HepG2 (cell line): ENCODE measurements at regions not wholly inside any gene's neighbourhood (a gene's known extent, or its start where the extent isn't known, plus 50 kb on each side); places are given as distances from the start of the nearest gene placed in this dataset.
A peak's percentile ranks its signal among the peaks of the same experiment; 100 is the strongest.

Source experiments
- ATAC-seq: fragments of 200-7000 bp; cut with Tn5 transposase; 3 replicates; pipeline ENCODE4 v1.9.1; 2020; ENCODE audit warnings: mild to moderate bottlenecking, moderate library complexity
- BruUV-seq: library from RNA; stranded (reverse); fragments of 400-500 nt; replicated peaks from 2 replicates; lab custom pipeline; 2021; lab: Mats Ljungman, UMichigan
- CTCF ChIA-PET: fragments of 300-600 bp; formaldehyde crosslinking; extraction: SDS; loops from one replicate; lab custom pipeline; 2021; ENCODE audit warnings: low total read pairs, inconsistent platforms, low intra/inter-chr PET ratio; lab: Yijun Ruan, JAX
- POLR2A ChIA-PET: fragments of 350-600 bp; sonication (Branson Sonifier 250); formaldehyde crosslinking; loops from one replicate; lab custom pipeline; 2020; ENCODE audit warnings: antibody characterized with exemption, inconsistent platforms; lab: Yijun Ruan, JAX
- DNase-seq: peaks from one replicate; pipeline ENCODE4 v3.0.0-alpha.2; 2015; ENCODE audit warnings: low spot score
- FAIRE-seq: peaks from 3 replicates; lab custom pipeline; 2011; peaks lifted over from hg19 to GRCh38; lab: Jason Lieb, UNC
- H2AFZ ChIP-seq: one replicate; pipeline ENCODE4 v1.6.1; 2011; ENCODE audit warnings: low read length, inconsistent platforms
- H3K27ac ChIP-seq: fragments of 300-600 bp; 3 replicates; pipeline ENCODE4 v1.8.0; 2011; ENCODE audit warnings: mixed run types, mild to moderate bottlenecking, mixed read lengths, low read length, inconsistent platforms; ENCODE audit not compliant: insufficient read depth; ENCODE audit errors: extremely low read length
- H3K27me3 ChIP-seq, 2 experiments: fragments of 200-600 bp in 1 of 2; 2 replicates in 1 of 2; 3 replicates in 1 of 2; pipeline versions ENCODE4 v1.6.0 to v1.8.0; 2011; ENCODE audit warnings: low read length in 2 of 2, mild to moderate bottlenecking in 2 of 2, moderate library complexity in 2 of 2, inconsistent platforms in 1 of 2; ENCODE audit not compliant: insufficient read depth in 2 of 2, control insufficient read depth in 1 of 2
- H3K36me3 ChIP-seq, 2 experiments: fragments of 200-600 bp in 1 of 2; replicated peaks in 1 of 2; 2 replicates in 1 of 2; 3 replicates in 1 of 2; pipeline versions ENCODE4 v1.5.1 to v1.8.0; 2011; ENCODE audit warnings: low read length in 2 of 2, inconsistent platforms in 1 of 2; ENCODE audit not compliant: insufficient read depth in 2 of 2, control insufficient read depth in 1 of 2
- H3K4me1 ChIP-seq: 2 replicates; pipeline ENCODE4 v1.5.1; 2012; ENCODE audit warnings: low read length, inconsistent platforms; ENCODE audit not compliant: insufficient read depth
- H3K4me2 ChIP-seq: 2 replicates; pipeline ENCODE4 v1.6.0; 2011; ENCODE audit warnings: low read depth, low read length, inconsistent platforms
- H3K4me3 ChIP-seq, 3 experiments: fragments of 200-600 bp in 1 of 3; sonication (generic), shearing (Covaris generic) in 1 of 3; replicated peaks in 1 of 3; 2 replicates each; pipeline ENCODE4 v1.5.1; 2011 to 2016; ENCODE audit warnings: low read length in 3 of 3, inconsistent platforms in 2 of 3, low read depth in 2 of 3, mild to moderate bottlenecking in 2 of 3, control low read depth in 1 of 3, mixed read lengths in 1 of 3; ENCODE audit not compliant: insufficient read depth in 1 of 3
- H3K79me2 ChIP-seq: one replicate; pipeline ENCODE4 v1.6.1; 2011; ENCODE audit warnings: low read length, inconsistent platforms; ENCODE audit not compliant: insufficient read depth
- H3K9ac ChIP-seq: 2 replicates; pipeline ENCODE4 v1.6.0; 2011; ENCODE audit warnings: mild to moderate bottlenecking, low read depth, low read length, inconsistent platforms; ENCODE audit not compliant: insufficient read depth
- H3K9me3 ChIP-seq: 2 replicates; pipeline ENCODE4 v1.5.1; 2012; ENCODE audit warnings: mild to moderate bottlenecking, low read length
- H4K20me1 ChIP-seq: 2 replicates; pipeline ENCODE4 v1.6.0; 2011; ENCODE audit warnings: inconsistent platforms, mild to moderate bottlenecking, low read length, moderate library complexity; ENCODE audit not compliant: insufficient read depth
- ARNT ChIP-seq: fragments of 450-650 bp; IDR thresholded peaks from 2 replicates; pipeline ENCODE4 v1.6.1; 2017
- ATF7 ChIP-seq, 2 experiments: fragments of 450-650 bp in 1 of 2; sonication (generic) in 1 of 2; formaldehyde crosslinking in 1 of 2; IDR thresholded peaks; 2 replicates each; pipeline versions ENCODE4 v1.4.0 to v1.6.1; 2016 to 2020; ENCODE audit warnings: antibody characterized with exemption in 1 of 2, mild to moderate bottlenecking in 1 of 2, missing genetic modification reagents in 1 of 2
- FOXA1 ChIP-seq, 2 experiments: fragments of 450-650 bp in 1 of 2; sonication (generic) in 1 of 2; formaldehyde crosslinking in 1 of 2; IDR thresholded peaks; 2 replicates each; pipeline versions ENCODE4 v1.4.0 to v1.6.1; 2016 to 2020; ENCODE audit warnings: missing genetic modification reagents in 1 of 2
- GATA4 ChIP-seq: sonication (generic); IDR thresholded peaks from 2 replicates; pipeline ENCODE4 v1.6.1; 2016; ENCODE audit warnings: antibody characterized with exemption, low read depth, borderline replicate concordance
- KAT7 ChIP-seq: IDR thresholded peaks from 2 replicates; pipeline ENCODE4 v1.6.1; 2018; ENCODE audit warnings: borderline replicate concordance, missing compliant biosample characterization
- NBN ChIP-seq: fragments of 450-650 bp; conservative IDR thresholded peaks from 2 replicates; pipeline ENCODE4 v1.6.1; 2017
- NR2C2 ChIP-seq: sonication (generic); formaldehyde crosslinking; IDR thresholded peaks from 2 replicates; pipeline ENCODE4 v1.4.0; 2020; ENCODE audit warnings: missing genetic modification reagents, mild to moderate bottlenecking, moderate library complexity, borderline replicate concordance
- PHB2 ChIP-seq: fragments of 450-650 bp; IDR thresholded peaks from 2 replicates; pipeline ENCODE4 v1.6.1; 2018; ENCODE audit not compliant: partially characterized antibody
- PLRG1 ChIP-seq: fragments of 450-650 bp; conservative IDR thresholded peaks from 2 replicates; pipeline ENCODE4 v1.6.1; 2016
- RAD51 ChIP-seq: fragments of 450-650 bp; IDR thresholded peaks from 2 replicates; pipeline ENCODE4 v1.6.1; 2016; ENCODE audit warnings: borderline replicate concordance
- RXRA ChIP-seq: sonication (generic); formaldehyde crosslinking; IDR thresholded peaks from 2 replicates; pipeline ENCODE4 v1.5.1; 2020; ENCODE audit warnings: missing genetic modification reagents
- SOX6 ChIP-seq, 2 experiments: fragments of 450-650 bp in 1 of 2; sonication (generic) in 1 of 2; formaldehyde crosslinking in 1 of 2; IDR thresholded peaks; 2 replicates each; pipeline versions ENCODE4 v1.4.0 to v1.6.1; 2017 to 2020; ENCODE audit warnings: antibody characterized with exemption in 1 of 2, mild to moderate bottlenecking in 1 of 2, missing genetic modification reagents in 1 of 2
- ZNF121 ChIP-seq: sonication (generic); formaldehyde crosslinking; IDR thresholded peaks from 2 replicates; pipeline ENCODE4 v1.5.0; 2020; ENCODE audit warnings: mild to moderate bottlenecking, missing genetic modification reagents
- ZNF282 ChIP-seq: fragments of 450-650 bp; IDR thresholded peaks from 2 replicates; pipeline ENCODE4 v1.6.1; 2018; ENCODE audit not compliant: partially characterized antibody
- ZNF460 ChIP-seq: sonication (generic); formaldehyde crosslinking; IDR thresholded peaks from 2 replicates; pipeline ENCODE4 v1.5.1; 2020; ENCODE audit warnings: missing genetic modification reagents, mild to moderate bottlenecking, borderline replicate concordance
- WGBS: methylation state at CpG from one replicate; pipeline ENCODE4 v1.1.6; 2017; ENCODE audit warnings: low lambda C conversion rate; 5-methylcytosine and 5-hydroxymethylcytosine counted together
- in situ Hi-C: cut with HindIII; loops from 2 replicates; pipeline ENCODE4 v1.10.0; 2017; ENCODE audit warnings: low pct_unique_long_range_greater_than_20kb; ENCODE audit not compliant: extremely low pct_ligation_motif_present
- intact Hi-C: fragments of 100-400 bp; cut with micrococcal nuclease; formaldehyde crosslinking; loops from one replicate; pipeline ENCODE4 v1.10.0; 2022; ENCODE audit not compliant: unreplicated experiment
- TF ChIP-seq, protein P1 (sequence below): fragments of 450-650 bp; IDR thresholded peaks from 2 replicates; pipeline ENCODE4 v1.6.1; 2016
- TF ChIP-seq, protein P2 (sequence below): sonication (generic); formaldehyde crosslinking; IDR thresholded peaks from 2 replicates; pipeline ENCODE4 v1.5.1; 2020; ENCODE audit warnings: mild to moderate bottlenecking, missing genetic modification reagents, borderline replicate concordance
- TF ChIP-seq, protein P3 (sequence below): fragments of 450-650 bp; IDR thresholded peaks from 2 replicates; pipeline ENCODE4 v1.6.1; 2017
- TF ChIP-seq, protein P4 (sequence below): sonication (generic); formaldehyde crosslinking; IDR thresholded peaks from 2 replicates; pipeline ENCODE4 v1.5.1; 2020; ENCODE audit warnings: missing genetic modification reagents, mild to moderate bottlenecking, borderline replicate concordance
- TF ChIP-seq, protein P5 (sequence below): sonication (generic); formaldehyde crosslinking; IDR thresholded peaks from 2 replicates; pipeline ENCODE4 v1.5.0; 2020; ENCODE audit warnings: mild to moderate bottlenecking, low read depth, missing genetic modification reagents, borderline replicate concordance

DNA sequence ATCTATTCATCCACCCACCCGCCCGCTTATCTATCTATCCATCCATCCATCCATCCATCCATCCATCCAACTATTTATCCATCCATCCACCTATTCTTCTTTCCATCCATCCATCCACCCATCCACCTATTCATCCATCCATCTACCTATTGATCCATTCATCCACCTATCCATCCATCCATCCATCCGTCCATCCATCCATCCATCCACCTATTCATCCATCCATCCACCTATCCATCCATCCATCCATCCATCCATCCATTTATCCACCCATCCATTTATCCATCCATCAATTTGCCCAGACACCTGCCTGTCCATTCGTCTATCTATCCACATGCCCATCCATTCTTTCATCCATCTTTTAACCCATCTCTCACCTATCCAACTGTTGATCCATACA lies 71.1 kb upstream of the PMEPA1 start:
- peaks cover 0 to 10% of the 10 kb centered on the region in 2 experiments; a peak in 3 of 5 replicates for H3K27me3 ChIP-seq
- H3K9ac ChIP-seq, result no peak overlapping the region
- H3K4me2 ChIP-seq, result no peak overlapping the region
- no peak overlapping the region for H3K27ac ChIP-seq
- no peak for ATAC-seq
- ChIA-PET POLR2A (no interaction called here), CTCF (no interaction called here)
- H3K79me2 ChIP-seq, result no peaks in the 10 kb centered on the region
- no peak overlapping the region for H2AFZ ChIP-seq
- WGBS, result 12% methylated on average over 4 of the region's 4 CpGs
- H4K20me1 ChIP-seq, result no peaks in the 10 kb centered on the region
- H3K9me3 ChIP-seq, result no peaks in the 10 kb centered on the region
- FAIRE-seq, result no peak
- no peak overlapping the region for H3K4me3 ChIP-seq
- H3K4me1 ChIP-seq, result no peaks in the 10 kb centered on the region
- intact Hi-C loops (no loop called here), in situ Hi-C loops (no loop called here)
- BruUV-seq, result no TSS peak
- no peak for DNase-seq
- no peaks in the 10 kb centered on the region for H3K36me3 ChIP-seq
- TF ChIP-seq SOX6 (IDR thresholded peaks at IDR 0.05) (0 out of 2 replicates have a peak, but pooled peaks have one; percentile 86), SOX6 (CRISPR knock-in tag; IDR thresholded peaks at IDR 0.05) (no peak), NBN (peak; percentile 51; the same call in 1 of the 2 replicates), RXRA (CRISPR knock-in tag) (no peak), RAD51 (peak; percentile 24; the same call in 1 of the 2 replicates), PHB2 (peak; percentile 48), ZNF121 (CRISPR knock-in tag) (no peak), NR2C2 (CRISPR knock-in tag) (no peak), FOXA1 (IDR thresholded peaks at IDR 0.05) (0 out of 2 replicates have a peak, but pooled peaks have one; percentile 33), FOXA1 (CRISPR knock-in tag; IDR thresholded peaks at IDR 0.05) (no peak), ZNF460 (CRISPR knock-in tag) (no peak), KAT7 (CRISPR knock-in tag) (no peak), ATF7 (IDR thresholded peaks at IDR 0.05) (peak; percentile 25; the same call in 1 of the 2 replicates), ATF7 (CRISPR knock-in tag; IDR thresholded peaks at IDR 0.05) (no peak), GATA4 (no peak), ARNT (0 out of 2 replicates have a peak, but pooled peaks have one; percentile 77), ZNF282 (peak; percentile 49), PLRG1 (0 out of 2 replicates have a peak, but pooled peaks have one; percentile 41)
- TF ChIP-seq, protein P1, sequence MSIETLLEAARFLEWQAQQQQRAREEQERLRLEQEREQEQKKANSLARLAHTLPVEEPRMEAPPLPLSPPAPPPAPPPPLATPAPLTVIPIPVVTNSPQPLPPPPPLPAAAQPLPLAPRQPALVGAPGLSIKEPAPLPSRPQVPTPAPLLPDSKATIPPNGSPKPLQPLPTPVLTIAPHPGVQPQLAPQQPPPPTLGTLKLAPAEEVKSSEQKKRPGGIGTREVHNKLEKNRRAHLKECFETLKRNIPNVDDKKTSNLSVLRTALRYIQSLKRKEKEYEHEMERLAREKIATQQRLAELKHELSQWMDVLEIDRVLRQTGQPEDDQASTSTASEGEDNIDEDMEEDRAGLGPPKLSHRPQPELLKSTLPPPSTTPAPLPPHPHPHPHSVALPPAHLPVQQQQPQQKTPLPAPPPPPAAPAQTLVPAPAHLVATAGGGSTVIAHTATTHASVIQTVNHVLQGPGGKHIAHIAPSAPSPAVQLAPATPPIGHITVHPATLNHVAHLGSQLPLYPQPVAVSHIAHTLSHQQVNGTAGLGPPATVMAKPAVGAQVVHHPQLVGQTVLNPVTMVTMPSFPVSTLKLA, result peak; percentile 6; the same call in 1 of the 2 replicates
- TF ChIP-seq, protein P2, sequence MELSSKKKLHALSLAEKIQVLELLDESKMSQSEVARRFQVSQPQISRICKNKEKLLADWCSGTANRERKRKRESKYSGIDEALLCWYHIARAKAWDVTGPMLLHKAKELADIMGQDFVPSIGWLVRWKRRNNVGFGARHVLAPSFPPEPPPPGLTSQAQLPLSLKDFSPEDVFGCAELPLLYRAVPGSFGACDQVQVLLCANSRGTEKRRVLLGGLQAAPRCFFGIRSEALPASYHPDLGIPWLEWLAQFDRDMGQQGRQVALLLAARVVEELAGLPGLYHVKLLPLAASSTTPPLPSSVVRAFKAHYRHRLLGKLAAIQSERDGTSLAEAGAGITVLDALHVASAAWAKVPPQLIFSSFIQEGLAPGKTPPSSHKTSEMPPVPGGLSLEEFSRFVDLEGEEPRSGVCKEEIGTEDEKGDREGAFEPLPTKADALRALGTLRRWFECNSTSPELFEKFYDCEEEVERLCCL, result no peak
- TF ChIP-seq, protein P3, sequence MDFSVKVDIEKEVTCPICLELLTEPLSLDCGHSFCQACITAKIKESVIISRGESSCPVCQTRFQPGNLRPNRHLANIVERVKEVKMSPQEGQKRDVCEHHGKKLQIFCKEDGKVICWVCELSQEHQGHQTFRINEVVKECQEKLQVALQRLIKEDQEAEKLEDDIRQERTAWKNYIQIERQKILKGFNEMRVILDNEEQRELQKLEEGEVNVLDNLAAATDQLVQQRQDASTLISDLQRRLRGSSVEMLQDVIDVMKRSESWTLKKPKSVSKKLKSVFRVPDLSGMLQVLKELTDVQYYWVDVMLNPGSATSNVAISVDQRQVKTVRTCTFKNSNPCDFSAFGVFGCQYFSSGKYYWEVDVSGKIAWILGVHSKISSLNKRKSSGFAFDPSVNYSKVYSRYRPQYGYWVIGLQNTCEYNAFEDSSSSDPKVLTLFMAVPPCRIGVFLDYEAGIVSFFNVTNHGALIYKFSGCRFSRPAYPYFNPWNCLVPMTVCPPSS, result peak; percentile 65; the same call in 1 of the 2 replicates
- TF ChIP-seq, protein P4, sequence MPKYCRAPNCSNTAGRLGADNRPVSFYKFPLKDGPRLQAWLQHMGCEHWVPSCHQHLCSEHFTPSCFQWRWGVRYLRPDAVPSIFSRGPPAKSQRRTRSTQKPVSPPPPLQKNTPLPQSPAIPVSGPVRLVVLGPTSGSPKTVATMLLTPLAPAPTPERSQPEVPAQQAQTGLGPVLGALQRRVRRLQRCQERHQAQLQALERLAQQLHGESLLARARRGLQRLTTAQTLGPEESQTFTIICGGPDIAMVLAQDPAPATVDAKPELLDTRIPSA (CRISPR knock-in tag), result no peak
- TF ChIP-seq, protein P5, sequence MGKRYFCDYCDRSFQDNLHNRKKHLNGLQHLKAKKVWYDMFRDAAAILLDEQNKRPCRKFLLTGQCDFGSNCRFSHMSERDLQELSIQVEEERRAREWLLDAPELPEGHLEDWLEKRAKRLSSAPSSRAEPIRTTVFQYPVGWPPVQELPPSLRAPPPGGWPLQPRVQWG, result no peak
